ENCODE measurements at regions not wholly inside any gene's neighbourhood (a gene's known extent, or its start where the extent isn't known, plus 50 kb on each side); places are given as distances from the start of the nearest gene placed in this dataset.

GRCh38 chr6:54717849-54718455 is 128.6 kb upstream of the FAM83B start:
- DNase-seq (ENCODE audit: low read depth) = peak; percentile 37

GRCh38 chr6:54718541-54719023 is 128.0 kb upstream of the FAM83B start:
- DNase-seq (ENCODE audit: low read depth) = no peak

- DNase-seq (ENCODE audit: low read depth) = no peak
These were observed 127.4 kb upstream of the FAM83B start for GRCh38 chr6:54719131-54719530.

GRCh38 chr6:54719633-54720032 is 126.9 kb upstream of the FAM83B start:
- DNase-seq (ENCODE audit: low read depth) = no peak

GRCh38 chr6:54722328-54722727 is 124.2 kb upstream of the FAM83B start:
- DNase-seq (ENCODE audit: low read depth) = peak; percentile 34

GRCh38 chr6:54729716-54730115 is 116.9 kb upstream of the FAM83B start:
- DNase-seq (ENCODE audit: low read depth) = no peak

GRCh38 chr6:54730767-54731630 is 115.6 kb upstream of the FAM83B start:
- DNase-seq (ENCODE audit: low read depth) = no peak

GRCh38 chr6:54737247-54737646 is 109.3 kb upstream of the FAM83B start:
- no peak for DNase-seq (ENCODE audit: low read depth)

- DNase-seq (ENCODE audit: low read depth) = no peak
These were observed 98.6 kb upstream of the FAM83B start for GRCh38 chr6:54747955-54748354.

- DNase-seq (ENCODE audit: low read depth) = no peak
These were observed 92.2 kb upstream of the FAM83B start for GRCh38 chr6:54754406-54754805.

GRCh38 chr6:54758340-54758739 is 88.2 kb upstream of the FAM83B start:
- no peak for DNase-seq (ENCODE audit: low read depth)

- DNase-seq (ENCODE audit: low read depth) = no peak
These were observed 78.1 kb upstream of the FAM83B start for GRCh38 chr6:54768494-54768893.

- DNase-seq (ENCODE audit: low read depth) = no peak
These were observed 76.2 kb upstream of the FAM83B start for GRCh38 chr6:54770328-54770727.

- no peak for DNase-seq (ENCODE audit: low read depth)
These were observed 74.6 kb upstream of the FAM83B start for GRCh38 chr6:54771968-54772367.

GRCh38 chr6:54772610-54773009 is 74.0 kb upstream of the FAM83B start:
- no peak for DNase-seq (ENCODE audit: low read depth)

GRCh38 chr6:54775576-54775975 is 71.0 kb upstream of the FAM83B start:
- DNase-seq (ENCODE audit: low read depth) = peak; percentile 32

GRCh38 chr6:54776891-54777290 is 69.7 kb upstream of the FAM83B start:
- no peak for DNase-seq (ENCODE audit: low read depth)

- no peak for DNase-seq (ENCODE audit: low read depth)
These were observed 67.8 kb upstream of the FAM83B start for GRCh38 chr6:54778731-54779130.

GRCh38 chr6:54784011-54784410 is 62.6 kb upstream of the FAM83B start:
- DNase-seq (ENCODE audit: low read depth) = no peak

- no peak for DNase-seq (ENCODE audit: low read depth)
These were observed 60.4 kb upstream of the FAM83B start for GRCh38 chr6:54786154-54786553.

GRCh38 chr6:54787825-54788224 is 58.7 kb upstream of the FAM83B start:
- DNase-seq (ENCODE audit: low read depth) = no peak

Data from iris pigment epithelial cell (primary cell).